Stimulated activated CD4-positive, alpha-beta T cell treated with anti-CD3 and anti-CD28 coated beads, TNF-alpha, amount 100 ng/mL, for 1 hour (primary cell): ENCODE measurements at regions not wholly inside any gene's neighbourhood (a gene's known extent, or its start where the extent isn't known, plus 50 kb on each side); places are given as distances from the start of the nearest gene placed in this dataset.

ENCODE experiments used
- DNase-seq, 3 donors: peaks; one replicate each; pipeline ENCODE4 v3.0.0-alpha.2; 2020; ENCODE audit warnings: low read depth in 3 of 3, low spot score in 1 of 3

GRCh38 chr20:4370851-4371250, 121.8 kb upstream of the ADRA1D start:
- DNase-seq: no peak

- DNase-seq: no peak
Measured at GRCh38 chr20:4369798-4370124, 120.7 kb upstream of the ADRA1D start.

GRCh38 chr20:4369119-4369797, 120.2 kb upstream of the ADRA1D start:
- no peak for DNase-seq

GRCh38 chr20:4366076-4366475, 117.0 kb upstream of the ADRA1D start:
- no peak for DNase-seq

- no peak for DNase-seq
Measured at GRCh38 chr20:4358552-4358951, 109.5 kb upstream of the ADRA1D start.

- no peak for DNase-seq
Measured at GRCh38 chr20:4352348-4352747, 103.3 kb upstream of the ADRA1D start.

- no peak for DNase-seq
Measured at GRCh38 chr20:4350096-4350495, 101.0 kb upstream of the ADRA1D start.

- DNase-seq: no peak
Measured at GRCh38 chr20:4344670-4345069, 95.6 kb upstream of the ADRA1D start.

- DNase-seq: no peak
Measured at GRCh38 chr20:4342609-4343008, 93.5 kb upstream of the ADRA1D start.

- DNase-seq: no peak
Measured at GRCh38 chr20:4341804-4342485, 92.9 kb upstream of the ADRA1D start.

GRCh38 chr20:4335722-4336121, 86.6 kb upstream of the ADRA1D start:
- DNase-seq: no peak

- no peak for DNase-seq
Measured at GRCh38 chr20:4332121-4332860, 83.2 kb upstream of the ADRA1D start.

- DNase-seq: no peak
Measured at GRCh38 chr20:4330011-4330410, 80.9 kb upstream of the ADRA1D start.

- DNase-seq: no peak
Measured at GRCh38 chr20:4329232-4329631, 80.1 kb upstream of the ADRA1D start.

- no peak for DNase-seq
Measured at GRCh38 chr20:4328541-4328940, 79.5 kb upstream of the ADRA1D start.

- no peak for DNase-seq
Measured at GRCh38 chr20:4327956-4328355, 78.9 kb upstream of the ADRA1D start.

- DNase-seq: no peak
Measured at GRCh38 chr20:4326195-4327065, 77.3 kb upstream of the ADRA1D start.

GRCh38 chr20:4325548-4326187, 76.6 kb upstream of the ADRA1D start:
- no peak for DNase-seq

- no peak for DNase-seq
Measured at GRCh38 chr20:4324611-4325243, 75.6 kb upstream of the ADRA1D start.

GRCh38 chr20:4322499-4322898, 73.4 kb upstream of the ADRA1D start:
- no peak for DNase-seq

GRCh38 chr20:4320291-4320690, 71.2 kb upstream of the ADRA1D start:
- DNase-seq: no peak
